ENCODE measurements at regions not wholly inside any gene's neighbourhood (a gene's known extent, or its start where the extent isn't known, plus 50 kb on each side); places are given as distances from the start of the nearest gene placed in this dataset.

- DNase-seq (no peak), ATAC-seq (ENCODE audit: low read depth in 2 of 2) (no peak)
- Mint-ChIP-seq H3K4me3 (no peak overlapping the region), H3K36me3 (no peaks in the 10 kb centered on the region), H3K4me1 (no peaks in the 10 kb centered on the region), H3K27ac (no peak overlapping the region), H3K9me3 (peaks cover 0 to 4% (median 0%) of the 10 kb centered on the region in 7 donors), H3K27me3 (no peaks in the 10 kb centered on the region)
- no peaks in the 10 kb centered on the region for H3K27me3 ChIP-seq (ENCODE audit: control insufficient read depth, insufficient read depth, low read length)
- no peaks in the 10 kb centered on the region for H3K4me1 ChIP-seq (ENCODE audit: control insufficient read depth, insufficient read depth, low read length, poor library complexity, severe bottlenecking)
- H3K9me3 ChIP-seq (ENCODE audit: control insufficient read depth in 2 of 2, low read length in 2 of 2), result no peaks in the 10 kb centered on the region
- no peak overlapping the region for H3K27ac ChIP-seq (ENCODE audit: insufficient read depth, low read length, poor library complexity, severe bottlenecking)
- no peak overlapping the region for H3K4me3 ChIP-seq (ENCODE audit: low read depth, low read length)
- no peaks in the 10 kb centered on the region for H3K36me3 ChIP-seq (ENCODE audit: control insufficient read depth, insufficient read depth, low read length)
Observed at GRCh38 chr13:47508527-47509228, 492.4 kb downstream of the SUCLA2 start.

GRCh38 chr13:47503475-47503874 is 497.6 kb downstream of the SUCLA2 start:
- ATAC-seq (ENCODE audit: low read depth in 2 of 2) (no peak), DNase-seq (no peak)
- Mint-ChIP-seq H3K4me3 (no peak overlapping the region), H3K36me3 (no peaks in the 10 kb centered on the region), H3K27ac (no peak overlapping the region), H3K9me3 (peaks cover 0 to 2% (median 0%) of the 10 kb centered on the region in 7 donors), H3K4me1 (no peaks in the 10 kb centered on the region), H3K27me3 (peaks cover 6% of the 10 kb centered on the region)
- Histone ChIP-seq H3K27ac (ENCODE audit: insufficient read depth, low read length, poor library complexity, severe bottlenecking) (no peak overlapping the region), H3K4me3 (ENCODE audit: low read depth, low read length) (no peak overlapping the region), H3K27me3 (ENCODE audit: control insufficient read depth, insufficient read depth, low read length) (no peaks in the 10 kb centered on the region), H3K9me3 (ENCODE audit: control insufficient read depth in 2 of 2, low read length in 2 of 2) (no peaks in the 10 kb centered on the region), H3K36me3 (ENCODE audit: control insufficient read depth, insufficient read depth, low read length) (no peaks in the 10 kb centered on the region), H3K4me1 (ENCODE audit: control insufficient read depth, insufficient read depth, low read length, poor library complexity, severe bottlenecking) (no peaks in the 10 kb centered on the region)

GRCh38 chr13:47502166-47502565 is 498.9 kb downstream of the SUCLA2 start:
- no peak for ATAC-seq (ENCODE audit: low read depth in 2 of 2)
- Histone ChIP-seq H3K4me1 (ENCODE audit: control insufficient read depth, insufficient read depth, low read length, poor library complexity, severe bottlenecking) (no peaks in the 10 kb centered on the region), H3K36me3 (ENCODE audit: control insufficient read depth, insufficient read depth, low read length) (no peaks in the 10 kb centered on the region), H3K27me3 (ENCODE audit: control insufficient read depth, insufficient read depth, low read length) (no peaks in the 10 kb centered on the region), H3K27ac (ENCODE audit: insufficient read depth, low read length, poor library complexity, severe bottlenecking) (no peak overlapping the region), H3K9me3 (ENCODE audit: control insufficient read depth in 2 of 2, low read length in 2 of 2) (no peaks in the 10 kb centered on the region), H3K4me3 (ENCODE audit: low read depth, low read length) (no peak overlapping the region)
- H3K27ac Mint-ChIP-seq, result no peak overlapping the region
- no peaks in the 10 kb centered on the region for H3K4me1 Mint-ChIP-seq
- H3K36me3 Mint-ChIP-seq, result no peaks in the 10 kb centered on the region
- H3K4me3 Mint-ChIP-seq, result no peak overlapping the region
- no peak for DNase-seq
- peaks cover 6% of the 10 kb centered on the region for H3K27me3 Mint-ChIP-seq
- peaks cover 0 to 3% (median 0%) of the 10 kb centered on the region in 7 donors for H3K9me3 Mint-ChIP-seq

GRCh38 chr13:47499358-47500150 is 501.5 kb downstream of the SUCLA2 start:
- peaks cover 6% of the 10 kb centered on the region for H3K27me3 Mint-ChIP-seq
- Histone ChIP-seq H3K36me3 (ENCODE audit: control insufficient read depth, insufficient read depth, low read length) (no peaks in the 10 kb centered on the region), H3K4me1 (ENCODE audit: control insufficient read depth, insufficient read depth, low read length, poor library complexity, severe bottlenecking) (no peaks in the 10 kb centered on the region), H3K4me3 (ENCODE audit: low read depth, low read length) (no peak overlapping the region), H3K9me3 (ENCODE audit: control insufficient read depth in 2 of 2, low read length in 2 of 2) (no peaks in the 10 kb centered on the region), H3K27me3 (ENCODE audit: control insufficient read depth, insufficient read depth, low read length) (no peaks in the 10 kb centered on the region), H3K27ac (ENCODE audit: insufficient read depth, low read length, poor library complexity, severe bottlenecking) (no peak overlapping the region)
- no peak overlapping the region for H3K27ac Mint-ChIP-seq
- H3K4me1 Mint-ChIP-seq, result no peaks in the 10 kb centered on the region
- no peaks in the 10 kb centered on the region for H3K36me3 Mint-ChIP-seq
- DNase-seq, result no peak
- no peak overlapping the region for H3K4me3 Mint-ChIP-seq
- ATAC-seq (ENCODE audit: low read depth in 2 of 2), result no peak
- H3K9me3 Mint-ChIP-seq, result peaks cover 0 to 5% (median 0%) of the 10 kb centered on the region in 7 donors

GRCh38 chr13:47484548-47484947 is 516.5 kb downstream of the SUCLA2 start:
- Histone ChIP-seq H3K27ac (ENCODE audit: insufficient read depth, low read length, poor library complexity, severe bottlenecking) (no peak overlapping the region), H3K36me3 (ENCODE audit: control insufficient read depth, insufficient read depth, low read length) (no peaks in the 10 kb centered on the region), H3K4me3 (ENCODE audit: low read depth, low read length) (no peak overlapping the region), H3K9me3 (ENCODE audit: control insufficient read depth in 2 of 2, low read length in 2 of 2) (no peaks in the 10 kb centered on the region), H3K27me3 (ENCODE audit: control insufficient read depth, insufficient read depth, low read length) (no peaks in the 10 kb centered on the region), H3K4me1 (ENCODE audit: control insufficient read depth, insufficient read depth, low read length, poor library complexity, severe bottlenecking) (no peaks in the 10 kb centered on the region)
- no peak for DNase-seq
- Mint-ChIP-seq H3K4me3 (no peak overlapping the region), H3K36me3 (no peaks in the 10 kb centered on the region), H3K4me1 (peaks cover 0 to 2% (median 0%) of the 10 kb centered on the region in 4 donors), H3K9me3 (peaks cover 0 to 7% (median 0%) of the 10 kb centered on the region in 7 donors), H3K27me3 (no peaks in the 10 kb centered on the region), H3K27ac (no peak overlapping the region)
- no peak for ATAC-seq (ENCODE audit: low read depth in 2 of 2)

- DNase-seq, result no peak
- peaks cover 0 to 8% (median 2%) of the 10 kb centered on the region in 7 donors for H3K9me3 Mint-ChIP-seq
Observed at GRCh38 chr13:47481536-47481935, 519.5 kb downstream of the SUCLA2 start.

GRCh38 chr13:47480951-47481350 is 520.1 kb downstream of the SUCLA2 start:
- H3K27me3 ChIP-seq (ENCODE audit: control insufficient read depth, insufficient read depth, low read length), result no peaks in the 10 kb centered on the region
- DNase-seq (no peak), ATAC-seq (ENCODE audit: low read depth in 2 of 2) (no peak)
- Mint-ChIP-seq H3K4me1 (peaks cover 0 to 2% (median 0%) of the 10 kb centered on the region in 4 donors), H3K9me3 (peaks cover 0 to 7% (median 2%) of the 10 kb centered on the region in 7 donors), H3K27ac (no peak overlapping the region), H3K4me3 (no peak overlapping the region), H3K27me3 (no peaks in the 10 kb centered on the region), H3K36me3 (no peaks in the 10 kb centered on the region)
- no peaks in the 10 kb centered on the region for H3K9me3 ChIP-seq (ENCODE audit: control insufficient read depth in 2 of 2, low read length in 2 of 2)
- H3K4me3 ChIP-seq (ENCODE audit: low read depth, low read length), result no peak overlapping the region
- no peak overlapping the region for H3K27ac ChIP-seq (ENCODE audit: insufficient read depth, low read length, poor library complexity, severe bottlenecking)
- H3K36me3 ChIP-seq (ENCODE audit: control insufficient read depth, insufficient read depth, low read length), result no peaks in the 10 kb centered on the region
- H3K4me1 ChIP-seq (ENCODE audit: control insufficient read depth, insufficient read depth, low read length, poor library complexity, severe bottlenecking), result no peaks in the 10 kb centered on the region

More at GRCh38 chr13:47481536-47481935, 519.5 kb downstream of the SUCLA2 start:
- no peak overlapping the region for H3K4me3 Mint-ChIP-seq
- H3K4me1 ChIP-seq (ENCODE audit: control insufficient read depth, insufficient read depth, low read length, poor library complexity, severe bottlenecking), result no peaks in the 10 kb centered on the region
- peaks cover 0 to 2% (median 0%) of the 10 kb centered on the region in 4 donors for H3K4me1 Mint-ChIP-seq
- H3K27ac ChIP-seq (ENCODE audit: insufficient read depth, low read length, poor library complexity, severe bottlenecking), result no peak overlapping the region
- no peaks in the 10 kb centered on the region for H3K36me3 ChIP-seq (ENCODE audit: control insufficient read depth, insufficient read depth, low read length)
- H3K27me3 Mint-ChIP-seq, result no peaks in the 10 kb centered on the region
- no peaks in the 10 kb centered on the region for H3K9me3 ChIP-seq (ENCODE audit: control insufficient read depth in 2 of 2, low read length in 2 of 2)
- no peaks in the 10 kb centered on the region for H3K36me3 Mint-ChIP-seq
- no peak overlapping the region for H3K4me3 ChIP-seq (ENCODE audit: low read depth, low read length)
- H3K27ac Mint-ChIP-seq, result no peak overlapping the region
- no peaks in the 10 kb centered on the region for H3K27me3 ChIP-seq (ENCODE audit: control insufficient read depth, insufficient read depth, low read length)
- ATAC-seq (ENCODE audit: low read depth in 2 of 2), result no peak

All from CD4-positive, CD25-positive, alpha-beta regulatory T cell (primary cell).